Neutrophil (primary cell): ENCODE measurements at regions not wholly inside any gene's neighbourhood (a gene's known extent, or its start where the extent isn't known, plus 50 kb on each side); places are given as distances from the start of the nearest gene placed in this dataset.

Experiments
- H3K27ac ChIP-seq: fragments of 200-600 bp; sonication (generic); 2 replicates; pipeline ENCODE4 v1.5.1; 2016; ENCODE audit warnings: mild to moderate bottlenecking, moderate library complexity
- H3K27me3 ChIP-seq: fragments of 200-600 bp; sonication (generic); 2 replicates; pipeline ENCODE4 v1.6.0; 2016; ENCODE audit warnings: mild to moderate bottlenecking
- H3K36me3 ChIP-seq: fragments of 200-600 bp; sonication (generic); 2 replicates; pipeline ENCODE4 v1.5.1; 2017
- H3K4me1 ChIP-seq, 2 experiments: fragments of 200-600 bp in 1 of 2; sonication (generic) in 1 of 2; 1 replicate in 1 of 2; 2 replicates in 1 of 2; pipeline versions ENCODE4 v1.5.1 to v1.6.1; 2013 to 2016; ENCODE audit warnings: low read depth in 1 of 2, low read length in 1 of 2, mild to moderate bottlenecking in 1 of 2, moderate library complexity in 1 of 2; ENCODE audit not compliant: control insufficient read depth in 1 of 2, insufficient read depth in 1 of 2
- H3K4me3 ChIP-seq, 2 experiments: fragments of 200-600 bp in 1 of 2; sonication (generic) in 1 of 2; 1 replicate in 1 of 2; 2 replicates in 1 of 2; pipeline ENCODE4 v1.5.1; 2013 to 2016; ENCODE audit warnings: low read depth in 1 of 2, low read length in 1 of 2, mild to moderate bottlenecking in 1 of 2, moderate library complexity in 1 of 2
- H3K9me3 ChIP-seq: fragments of 200-600 bp; sonication (generic); 2 replicates; pipeline ENCODE4 v1.5.1; 2016
- TF ChIP-seq, protein P1 (sequence below): fragments of 200-600 bp; sonication (generic); IDR thresholded peaks from 2 replicates; pipeline ENCODE4 v1.5.1; 2016; ENCODE audit warnings: antibody characterized with exemption

DNA sequence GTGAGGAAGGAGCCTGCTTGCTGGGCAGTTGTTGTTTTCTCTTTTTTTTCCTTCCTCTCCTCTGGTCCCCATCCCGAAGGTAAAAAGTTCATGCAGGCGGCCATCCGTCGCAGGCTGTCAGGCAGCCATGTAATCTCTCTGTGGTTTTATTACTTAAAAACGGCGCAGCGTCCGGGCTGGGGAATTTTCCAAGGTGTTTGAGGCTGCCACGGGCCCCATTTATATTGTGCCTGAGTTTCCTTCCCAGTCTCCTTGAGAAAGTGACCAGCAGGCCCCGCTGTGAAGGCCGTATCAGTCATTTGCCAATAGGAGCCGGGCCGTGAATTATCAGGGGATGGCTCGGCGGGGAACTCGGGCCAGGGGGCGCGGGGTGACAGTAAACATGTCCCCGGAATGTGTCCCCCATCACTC, 289.7 kb downstream of the PBX3 start:
- TF ChIP-seq, protein P1, sequence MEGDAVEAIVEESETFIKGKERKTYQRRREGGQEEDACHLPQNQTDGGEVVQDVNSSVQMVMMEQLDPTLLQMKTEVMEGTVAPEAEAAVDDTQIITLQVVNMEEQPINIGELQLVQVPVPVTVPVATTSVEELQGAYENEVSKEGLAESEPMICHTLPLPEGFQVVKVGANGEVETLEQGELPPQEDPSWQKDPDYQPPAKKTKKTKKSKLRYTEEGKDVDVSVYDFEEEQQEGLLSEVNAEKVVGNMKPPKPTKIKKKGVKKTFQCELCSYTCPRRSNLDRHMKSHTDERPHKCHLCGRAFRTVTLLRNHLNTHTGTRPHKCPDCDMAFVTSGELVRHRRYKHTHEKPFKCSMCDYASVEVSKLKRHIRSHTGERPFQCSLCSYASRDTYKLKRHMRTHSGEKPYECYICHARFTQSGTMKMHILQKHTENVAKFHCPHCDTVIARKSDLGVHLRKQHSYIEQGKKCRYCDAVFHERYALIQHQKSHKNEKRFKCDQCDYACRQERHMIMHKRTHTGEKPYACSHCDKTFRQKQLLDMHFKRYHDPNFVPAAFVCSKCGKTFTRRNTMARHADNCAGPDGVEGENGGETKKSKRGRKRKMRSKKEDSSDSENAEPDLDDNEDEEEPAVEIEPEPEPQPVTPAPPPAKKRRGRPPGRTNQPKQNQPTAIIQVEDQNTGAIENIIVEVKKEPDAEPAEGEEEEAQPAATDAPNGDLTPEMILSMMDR, result no peak
- no peak overlapping the region for H3K4me3 ChIP-seq
- H3K4me1 ChIP-seq, result no peaks in the 10 kb centered on the region
- no peaks in the 10 kb centered on the region for H3K36me3 ChIP-seq
- no peak overlapping the region for H3K27ac ChIP-seq
- H3K27me3 ChIP-seq, result peaks cover 48% of the 10 kb centered on the region
- no peaks in the 10 kb centered on the region for H3K9me3 ChIP-seq

DNA sequence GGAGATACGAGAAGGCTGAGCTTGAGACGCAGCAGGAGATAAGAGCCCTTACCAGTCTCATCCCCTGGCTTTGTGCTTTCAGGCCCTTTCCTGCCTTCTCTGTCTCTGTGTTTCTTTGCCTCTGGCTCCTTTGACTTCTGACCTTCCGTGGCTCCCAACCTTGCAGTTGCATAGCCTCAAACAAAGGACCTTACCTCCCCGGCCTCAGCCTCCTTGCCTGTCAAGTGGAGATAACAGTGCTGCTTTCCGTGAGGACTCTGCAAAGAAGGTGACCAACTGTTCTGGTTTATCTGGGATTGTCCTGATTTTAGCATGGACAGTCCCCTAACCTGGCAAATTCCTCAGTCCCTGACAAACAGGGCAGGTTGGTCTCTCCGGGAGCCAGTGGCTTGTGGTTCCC, 287.8 kb upstream of the MVB12B start:
- Histone ChIP-seq H3K4me3 (no peak overlapping the region), H3K9me3 (no peaks in the 10 kb centered on the region), H3K4me1 (no peaks in the 10 kb centered on the region), H3K27me3 (peaks cover 58% of the 10 kb centered on the region), H3K36me3 (no peaks in the 10 kb centered on the region), H3K27ac (no peak overlapping the region)
- TF ChIP-seq, protein P1, result no peak

- H3K27me3 ChIP-seq, result peaks cover 26% of the 10 kb centered on the region
- TF ChIP-seq, protein P1, result no peak
- H3K27ac ChIP-seq, result no peak overlapping the region
- H3K4me3 ChIP-seq, result no peak overlapping the region
- no peaks in the 10 kb centered on the region for H3K36me3 ChIP-seq
- no peaks in the 10 kb centered on the region for H3K9me3 ChIP-seq
- H3K4me1 ChIP-seq, result no peaks in the 10 kb centered on the region
Observed at GRCh38 chr9:126043681-126044080, 282.9 kb upstream of the MVB12B start.

GRCh38 chr9:126049088-126049487, 277.5 kb upstream of the MVB12B start:
- H3K27me3 ChIP-seq, result peaks cover 25% of the 10 kb centered on the region
- TF ChIP-seq, protein P1, result no peak
- no peak overlapping the region for H3K27ac ChIP-seq

GRCh38 chr9:126049896-126050604, 276.6 kb upstream of the MVB12B start:
- H3K36me3 ChIP-seq, result no peaks in the 10 kb centered on the region
- no peaks in the 10 kb centered on the region for H3K9me3 ChIP-seq
- no peak overlapping the region for H3K27ac ChIP-seq
- no peaks in the 10 kb centered on the region for H3K4me1 ChIP-seq
- TF ChIP-seq, protein P1, result no peak
- no peak overlapping the region for H3K4me3 ChIP-seq
- peaks cover 24% of the 10 kb centered on the region for H3K27me3 ChIP-seq

More at GRCh38 chr9:126049088-126049487, 277.5 kb upstream of the MVB12B start:
- no peaks in the 10 kb centered on the region for H3K4me1 ChIP-seq
- H3K9me3 ChIP-seq, result no peaks in the 10 kb centered on the region
- no peak overlapping the region for H3K4me3 ChIP-seq
- no peaks in the 10 kb centered on the region for H3K36me3 ChIP-seq
